ENCODE measurements at regions not wholly inside any gene's neighbourhood (a gene's known extent, or its start where the extent isn't known, plus 50 kb on each side); places are given as distances from the start of the nearest gene placed in this dataset.

- no peak overlapping the region for H2BK120ac ChIP-seq (ENCODE audit: low read depth, low read length)
- POLR2A ChIA-PET (ENCODE audit: unreplicated experiment), result no interaction called here
- BruUV-seq (replicated peaks), result no TSS peak
- dilution Hi-C loops (cut with HindIII; ENCODE audit: low sequenced_read_pairs, unreplicated experiment), result no loop called here
- no peak overlapping the region for H3K14ac ChIP-seq (replicated peaks; ENCODE audit: low read depth, low read length)
- H3K56ac ChIP-seq (ENCODE audit: extremely low read depth, insufficient read depth, low read length), result no peak overlapping the region
- H3K27me3 ChIP-seq (ENCODE audit: control insufficient read depth, insufficient read depth, low read length), result no peaks in the 10 kb centered on the region
- WGBS, 2 experiments (ENCODE audit: extremely low coverage in 2 of 2, insufficient read length in 1 of 2), result no CpG with 5 or more reads among the region's 2 CpGs
- H2AK9ac ChIP-seq (replicated peaks; ENCODE audit: low read depth, low read length, poor library complexity), result no peak overlapping the region
- no peak overlapping the region for H2BK5ac ChIP-seq (ENCODE audit: low read depth, low read length, poor library complexity, severe bottlenecking)
- H3K4me3 ChIP-seq (ENCODE audit: insufficient read depth, low read depth, low read length), result no peak overlapping the region
- in situ Hi-C loops (cut with MboI; ENCODE audit: low sequenced_read_pairs), result no loop called here
- H2AFZ ChIP-seq (replicated peaks; ENCODE audit: low read length, poor library complexity), result no peak overlapping the region
- no peak overlapping the region for H4K8ac ChIP-seq (ENCODE audit: low read depth in 2 of 2, low read length in 2 of 2)
- H3K23ac ChIP-seq (ENCODE audit: low read depth, low read length), result no peak overlapping the region
- H2BK20ac ChIP-seq (ENCODE audit: low read depth, low read length), result no peak overlapping the region
- H2AK5ac ChIP-seq (ENCODE audit: low read depth, low read length), result no peak overlapping the region
- intact Hi-C loops (cut with micrococcal nuclease), result no loop called here
- no peaks in the 10 kb centered on the region for H3K9me3 ChIP-seq (ENCODE audit: control insufficient read depth, insufficient read depth, low read length)
- no peak overlapping the region for H3K4ac ChIP-seq (ENCODE audit: low read depth, low read length)
- H3K4me2 ChIP-seq (ENCODE audit: low read depth, low read length), result no peak overlapping the region
- H3K4me1 ChIP-seq (ENCODE audit: control insufficient read depth, insufficient read depth, low read length), result no peaks in the 10 kb centered on the region
- H3K27ac ChIP-seq (ENCODE audit: insufficient read depth, low read length), result no peak overlapping the region
- H3K18ac ChIP-seq (ENCODE audit: low read depth, low read length), result no peak overlapping the region
- DNase-seq, result no peak
- no peak for TF ChIP-seq BHLHE40 (IDR thresholded peaks at IDR 0.05; ENCODE audit: low read depth, low read length)
- TF ChIP-seq, protein P1, sequence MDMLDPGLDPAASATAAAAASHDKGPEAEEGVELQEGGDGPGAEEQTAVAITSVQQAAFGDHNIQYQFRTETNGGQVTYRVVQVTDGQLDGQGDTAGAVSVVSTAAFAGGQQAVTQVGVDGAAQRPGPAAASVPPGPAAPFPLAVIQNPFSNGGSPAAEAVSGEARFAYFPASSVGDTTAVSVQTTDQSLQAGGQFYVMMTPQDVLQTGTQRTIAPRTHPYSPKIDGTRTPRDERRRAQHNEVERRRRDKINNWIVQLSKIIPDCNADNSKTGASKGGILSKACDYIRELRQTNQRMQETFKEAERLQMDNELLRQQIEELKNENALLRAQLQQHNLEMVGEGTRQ (IDR thresholded peaks at IDR 0.05; ENCODE audit: low read depth, low read length), result no peak
- no peak for TF ChIP-seq CEBPB (IDR thresholded peaks at IDR 0.05; ENCODE audit: low read depth, low read length)
- TF ChIP-seq NFE2L2 (IDR thresholded peaks at IDR 0.05; ENCODE audit: low read depth, low read length), result no peak
- no peak for TF ChIP-seq MAFK (IDR thresholded peaks at IDR 0.05; ENCODE audit: low read depth, low read length)
- TF ChIP-seq RCOR1 (IDR thresholded peaks at IDR 0.05; ENCODE audit: insufficient replicate concordance, low read length), result no peak
- no peak for TF ChIP-seq RAD21 (IDR thresholded peaks at IDR 0.05; ENCODE audit: low read length)
- TF ChIP-seq MXI1 (IDR thresholded peaks at IDR 0.05; ENCODE audit: borderline replicate concordance, low read depth, low read length), result no peak
- TF ChIP-seq SMC3 (IDR thresholded peaks at IDR 0.05; ENCODE audit: low read depth, low read length), result no peak
- no peak for TF ChIP-seq MAZ (IDR thresholded peaks at IDR 0.05; ENCODE audit: borderline replicate concordance, low read depth, low read length)
- no peak for TF ChIP-seq POLR2A (IDR thresholded peaks at IDR 0.05; ENCODE audit: low read depth, low read length)
- TF ChIP-seq, protein P2, sequence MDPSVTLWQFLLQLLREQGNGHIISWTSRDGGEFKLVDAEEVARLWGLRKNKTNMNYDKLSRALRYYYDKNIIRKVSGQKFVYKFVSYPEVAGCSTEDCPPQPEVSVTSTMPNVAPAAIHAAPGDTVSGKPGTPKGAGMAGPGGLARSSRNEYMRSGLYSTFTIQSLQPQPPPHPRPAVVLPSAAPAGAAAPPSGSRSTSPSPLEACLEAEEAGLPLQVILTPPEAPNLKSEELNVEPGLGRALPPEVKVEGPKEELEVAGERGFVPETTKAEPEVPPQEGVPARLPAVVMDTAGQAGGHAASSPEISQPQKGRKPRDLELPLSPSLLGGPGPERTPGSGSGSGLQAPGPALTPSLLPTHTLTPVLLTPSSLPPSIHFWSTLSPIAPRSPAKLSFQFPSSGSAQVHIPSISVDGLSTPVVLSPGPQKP (IDR thresholded peaks at IDR 0.05; ENCODE audit: borderline replicate concordance, low read depth, low read length), result no peak
- no peak for TF ChIP-seq CTCF (conservative IDR thresholded peaks at IDR 0.05; ENCODE audit: low read depth, low read length)
- TF ChIP-seq RFX5 (IDR thresholded peaks at IDR 0.05; ENCODE audit: low read depth, low read length), result no peak
- H4K91ac ChIP-seq (ENCODE audit: insufficient read depth, low read depth, low read length), result no peak overlapping the region
- no peaks in the 10 kb centered on the region for H3K79me1 ChIP-seq (ENCODE audit: low read depth in 1 of 2, low read length in 2 of 2)
- no peak overlapping the region for H3K9ac ChIP-seq (ENCODE audit: low read depth, low read length)
- no peak overlapping the region for H4K5ac ChIP-seq (ENCODE audit: low read depth, low read length)
- no peaks in the 10 kb centered on the region for H3K36me3 ChIP-seq (ENCODE audit: control insufficient read depth, insufficient read depth, low read length)
- no peaks in the 10 kb centered on the region for H3K9me1 ChIP-seq (ENCODE audit: insufficient read depth, low read length)
- CTCF ChIA-PET, result no interaction called here
- no peaks in the 10 kb centered on the region for H4K20me1 ChIP-seq (ENCODE audit: insufficient read depth, low read length)
- H2BK15ac ChIP-seq (ENCODE audit: low read depth, low read length), result no peak overlapping the region
- ATAC-seq (ENCODE audit: low read depth), result no peak
These were observed 388.7 kb upstream of the FMR1 start for GRCh38 chrX:147522981-147523380.

Measured in IMR-90 (cell line).